Astrocyte of the spinal cord (primary cell): ENCODE measurements at regions not wholly inside any gene's neighbourhood (a gene's known extent, or its start where the extent isn't known, plus 50 kb on each side); places are given as distances from the start of the nearest gene placed in this dataset.
"Not testable (repeated sequence)": the region's sequence is repeated elsewhere in the genome, so short reads cannot be mapped to it uniquely, and the experiment has no call there.

ENCODE experiments used
- DNase-seq: peaks from one replicate; pipeline ENCODE4 v3.0.0; 2011; ENCODE audit warnings: low read depth, low spot score
- H3K4me3 ChIP-seq: 2 replicates; pipeline ENCODE4 v1.5.1; 2011; ENCODE audit warnings: low read depth, mild to moderate bottlenecking, low read length, moderate library complexity
- in situ Hi-C: cut with HindIII; loops from 2 replicates; pipeline ENCODE4 v1.10.0; 2017; ENCODE audit warnings: low sequenced_read_pairs
- TF ChIP-seq, protein P1 (sequence below): IDR thresholded peaks from 2 replicates; pipeline ENCODE4 v1.5.1; 2012; ENCODE audit warnings: low read depth, mild to moderate bottlenecking, low read length, inconsistent platforms

DNA sequence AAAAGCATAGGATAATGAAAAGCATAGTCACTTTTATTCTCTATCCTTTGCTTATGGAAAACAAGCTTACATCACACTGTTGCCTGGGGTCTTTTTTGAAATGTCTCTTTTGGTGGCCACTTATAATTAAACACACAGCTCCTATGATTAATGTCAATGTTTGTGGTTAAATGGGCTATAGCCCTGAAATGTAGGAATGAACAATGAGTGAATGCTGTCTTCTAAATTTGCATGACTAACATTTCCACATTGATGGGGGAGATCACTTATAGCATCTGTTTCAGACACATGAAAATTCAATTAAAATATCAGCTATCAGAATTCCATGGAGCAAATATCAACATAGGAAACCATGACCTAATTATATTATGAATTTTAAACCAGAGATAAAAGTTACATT, 171.4 kb upstream of the FAT3 start:
- no peak overlapping the region for H3K4me3 ChIP-seq
- in situ Hi-C loops = no loop called here
- no peak for DNase-seq
- TF ChIP-seq, protein P1, sequence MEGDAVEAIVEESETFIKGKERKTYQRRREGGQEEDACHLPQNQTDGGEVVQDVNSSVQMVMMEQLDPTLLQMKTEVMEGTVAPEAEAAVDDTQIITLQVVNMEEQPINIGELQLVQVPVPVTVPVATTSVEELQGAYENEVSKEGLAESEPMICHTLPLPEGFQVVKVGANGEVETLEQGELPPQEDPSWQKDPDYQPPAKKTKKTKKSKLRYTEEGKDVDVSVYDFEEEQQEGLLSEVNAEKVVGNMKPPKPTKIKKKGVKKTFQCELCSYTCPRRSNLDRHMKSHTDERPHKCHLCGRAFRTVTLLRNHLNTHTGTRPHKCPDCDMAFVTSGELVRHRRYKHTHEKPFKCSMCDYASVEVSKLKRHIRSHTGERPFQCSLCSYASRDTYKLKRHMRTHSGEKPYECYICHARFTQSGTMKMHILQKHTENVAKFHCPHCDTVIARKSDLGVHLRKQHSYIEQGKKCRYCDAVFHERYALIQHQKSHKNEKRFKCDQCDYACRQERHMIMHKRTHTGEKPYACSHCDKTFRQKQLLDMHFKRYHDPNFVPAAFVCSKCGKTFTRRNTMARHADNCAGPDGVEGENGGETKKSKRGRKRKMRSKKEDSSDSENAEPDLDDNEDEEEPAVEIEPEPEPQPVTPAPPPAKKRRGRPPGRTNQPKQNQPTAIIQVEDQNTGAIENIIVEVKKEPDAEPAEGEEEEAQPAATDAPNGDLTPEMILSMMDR = no peak

DNA sequence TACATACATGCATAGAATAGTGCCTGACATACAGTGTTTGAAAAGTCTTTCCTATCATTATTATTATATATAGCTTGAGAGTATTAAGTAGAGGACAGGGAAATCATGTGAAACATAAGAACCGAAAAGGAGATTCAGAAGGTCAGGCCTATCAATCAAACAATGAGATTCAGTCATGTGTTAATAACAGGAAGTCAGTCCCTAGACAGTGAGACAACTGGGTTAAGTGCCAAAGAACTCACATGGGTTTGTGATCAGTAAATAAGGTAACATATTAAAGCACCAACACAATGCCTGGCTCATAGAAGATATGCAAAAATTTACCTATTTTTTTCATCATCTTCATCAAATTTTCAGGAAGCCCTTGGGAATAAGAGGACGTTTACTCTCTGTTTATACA, 174.3 kb upstream of the FAT3 start:
- no peak for DNase-seq
- TF ChIP-seq, protein P1 = no peak
- H3K4me3 ChIP-seq = no peak overlapping the region
- in situ Hi-C loops = no loop called here

DNA sequence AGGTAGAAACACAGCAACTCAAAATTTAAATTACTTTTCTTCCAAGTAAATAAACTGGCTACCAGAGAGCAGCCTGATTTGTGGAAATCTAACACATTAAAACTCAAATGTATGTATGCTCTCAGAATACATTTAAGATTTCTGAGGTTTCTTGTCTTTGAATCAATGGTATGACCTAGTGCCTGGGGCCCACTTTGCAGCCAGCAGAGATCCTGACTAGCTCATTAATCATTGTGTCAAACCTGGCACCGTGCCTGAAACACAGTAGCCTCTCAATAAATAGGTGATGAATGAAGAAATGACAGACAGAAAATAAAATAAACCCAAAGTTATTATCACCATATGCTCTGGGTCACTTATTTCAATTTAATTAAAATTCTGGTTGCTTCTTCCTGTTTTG, 176.2 kb upstream of the FAT3 start:
- in situ Hi-C loops = no loop called here
- no peak for DNase-seq
- no peak overlapping the region for H3K4me3 ChIP-seq
- TF ChIP-seq, protein P1 = no peak

DNA sequence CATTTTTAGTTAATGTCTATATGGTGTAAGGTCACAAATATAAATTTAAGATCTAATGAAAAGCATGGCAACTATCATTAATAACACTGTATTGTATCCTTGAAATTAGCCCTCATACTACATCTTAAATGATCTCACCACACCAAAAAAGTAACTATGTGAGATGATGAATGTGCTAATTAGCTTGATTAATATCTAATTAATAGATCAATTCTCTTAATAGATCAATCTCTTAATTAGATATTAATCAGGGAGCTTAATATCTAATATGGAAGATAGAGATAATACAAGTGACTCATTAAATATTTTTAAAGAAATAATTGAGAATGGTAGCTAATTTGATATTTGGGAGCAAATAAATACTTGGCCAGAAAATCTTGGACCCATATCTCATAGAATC, 178.5 kb upstream of the FAT3 start:
- H3K4me3 ChIP-seq = no peak overlapping the region
- DNase-seq = no peak
- in situ Hi-C loops = no loop called here
- TF ChIP-seq, protein P1 = no peak

DNA sequence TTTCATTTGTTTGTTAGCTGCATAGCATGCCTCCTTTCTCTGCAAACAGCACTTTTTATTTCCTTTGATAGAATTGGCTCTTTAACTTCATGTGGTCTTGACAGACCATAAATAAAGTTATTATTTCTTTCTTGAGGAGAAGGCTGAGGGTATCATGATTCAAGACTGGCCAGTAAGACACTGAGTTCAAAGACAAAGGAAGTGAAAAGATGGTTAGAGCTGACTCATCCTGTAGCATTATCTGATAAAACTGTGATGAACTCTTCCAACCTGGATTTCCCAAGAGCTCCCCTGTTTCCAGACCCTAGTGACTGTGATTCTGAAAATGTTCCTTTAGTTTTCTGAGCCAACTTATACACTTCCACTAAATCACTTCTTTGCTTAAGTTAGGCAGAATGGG, 179.3 kb upstream of the FAT3 start:
- TF ChIP-seq, protein P1 = no peak
- in situ Hi-C loops = no loop called here
- no peak for DNase-seq
- no peak overlapping the region for H3K4me3 ChIP-seq

DNA sequence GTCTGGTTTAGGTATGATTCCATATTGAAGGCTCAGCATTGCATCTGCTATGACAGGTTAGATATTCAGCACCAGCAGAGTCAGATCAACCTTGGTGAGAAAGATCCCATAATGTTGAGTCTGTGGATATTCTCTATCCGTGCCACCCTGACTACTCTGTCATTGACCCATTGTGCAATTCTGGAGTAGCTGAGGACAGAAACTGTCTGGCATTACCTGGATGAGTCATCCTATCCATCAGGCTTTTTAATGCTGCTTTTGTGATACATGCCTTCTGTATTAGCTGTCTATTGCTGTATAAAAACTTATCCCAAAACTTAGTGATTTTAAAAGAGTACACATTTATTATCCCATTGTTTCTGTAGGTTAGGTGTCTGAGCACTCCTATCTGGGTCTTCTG, 189.1 kb upstream of the FAT3 start:
- DNase-seq = no peak
- in situ Hi-C loops = no loop called here
- no peak overlapping the region for H3K4me3 ChIP-seq
- TF ChIP-seq, protein P1 = no peak

DNA sequence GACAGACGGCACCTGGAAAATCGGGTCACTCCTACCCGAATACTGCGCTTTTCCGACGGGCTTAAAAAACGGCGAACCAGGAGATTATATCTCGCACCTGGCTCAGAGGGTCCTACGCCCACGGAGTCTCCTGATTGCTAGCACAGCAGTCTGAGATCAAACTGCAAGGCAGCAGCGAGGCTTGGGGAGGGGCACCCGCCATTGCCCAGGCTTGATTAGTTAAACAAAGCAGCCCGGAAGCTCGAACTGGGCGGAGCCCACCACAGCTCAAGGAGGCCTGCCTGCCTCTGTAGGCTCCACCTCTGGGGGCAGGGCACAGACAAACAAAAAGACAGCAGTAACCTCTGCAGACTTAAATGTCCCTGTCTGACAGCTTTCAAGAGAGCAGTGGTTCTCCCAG, 197.5 kb upstream of the FAT3 start:
- DNase-seq, H3K4me3 ChIP-seq, in situ Hi-C loops: not testable (repeated sequence)
